ENCODE measurements at regions not wholly inside any gene's neighbourhood (a gene's known extent, or its start where the extent isn't known, plus 50 kb on each side); places are given as distances from the start of the nearest gene placed in this dataset.

GRCh38 chr10:120403109-120403508 lies 53.9 kb upstream of the PLPP4 start:
- H3K27me3 Mint-ChIP-seq (ENCODE audit: low read depth): peaks cover 2% of the 10 kb centered on the region

DNA sequence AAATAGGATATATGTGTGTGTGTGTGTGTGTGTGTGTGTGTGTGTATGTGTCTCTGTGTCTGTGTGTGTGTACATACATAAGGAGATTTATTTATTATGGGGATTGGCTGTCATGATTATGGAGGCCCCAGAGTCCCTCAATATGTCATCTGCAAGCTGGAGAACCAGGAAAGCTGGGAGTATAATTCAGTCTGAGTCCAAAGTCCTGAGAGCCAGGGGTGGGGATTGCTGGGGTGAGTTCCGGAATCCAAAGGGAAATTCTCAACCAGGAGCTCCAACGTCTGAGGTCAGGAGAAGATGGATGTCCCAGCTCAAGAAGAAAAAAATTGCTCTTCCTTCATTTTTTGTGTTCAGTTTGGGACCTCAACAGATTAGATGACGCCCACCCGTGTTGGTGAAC lies 50.7 kb upstream of the PLPP4 start:
- peaks cover 4% of the 10 kb centered on the region for H3K27me3 Mint-ChIP-seq (ENCODE audit: low read depth)

More at GRCh38 chr10:120403109-120403508, 53.9 kb upstream of the PLPP4 start:
- DNase-seq (ENCODE audit: low spot score): no peak
- no peaks in the 10 kb centered on the region for H3K36me3 Mint-ChIP-seq (ENCODE audit: low read depth)
- H3K4me1 Mint-ChIP-seq (ENCODE audit: low read depth): no peaks in the 10 kb centered on the region
- TF ChIP-seq, protein P1, sequence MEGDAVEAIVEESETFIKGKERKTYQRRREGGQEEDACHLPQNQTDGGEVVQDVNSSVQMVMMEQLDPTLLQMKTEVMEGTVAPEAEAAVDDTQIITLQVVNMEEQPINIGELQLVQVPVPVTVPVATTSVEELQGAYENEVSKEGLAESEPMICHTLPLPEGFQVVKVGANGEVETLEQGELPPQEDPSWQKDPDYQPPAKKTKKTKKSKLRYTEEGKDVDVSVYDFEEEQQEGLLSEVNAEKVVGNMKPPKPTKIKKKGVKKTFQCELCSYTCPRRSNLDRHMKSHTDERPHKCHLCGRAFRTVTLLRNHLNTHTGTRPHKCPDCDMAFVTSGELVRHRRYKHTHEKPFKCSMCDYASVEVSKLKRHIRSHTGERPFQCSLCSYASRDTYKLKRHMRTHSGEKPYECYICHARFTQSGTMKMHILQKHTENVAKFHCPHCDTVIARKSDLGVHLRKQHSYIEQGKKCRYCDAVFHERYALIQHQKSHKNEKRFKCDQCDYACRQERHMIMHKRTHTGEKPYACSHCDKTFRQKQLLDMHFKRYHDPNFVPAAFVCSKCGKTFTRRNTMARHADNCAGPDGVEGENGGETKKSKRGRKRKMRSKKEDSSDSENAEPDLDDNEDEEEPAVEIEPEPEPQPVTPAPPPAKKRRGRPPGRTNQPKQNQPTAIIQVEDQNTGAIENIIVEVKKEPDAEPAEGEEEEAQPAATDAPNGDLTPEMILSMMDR (IDR thresholded peaks at IDR 0.05): no peak
- H3K27ac Mint-ChIP-seq (ENCODE audit: unreplicated experiment): no peak overlapping the region
- no peak overlapping the region for H3K4me3 Mint-ChIP-seq (ENCODE audit: unreplicated experiment)
- peaks cover 15% of the 10 kb centered on the region for H3K9me3 Mint-ChIP-seq (ENCODE audit: low read depth)

More for the DNA sequence above, 50.7 kb upstream of the PLPP4 start:
- DNase-seq (ENCODE audit: low spot score): no peak
- TF ChIP-seq, protein P1 (IDR thresholded peaks at IDR 0.05): no peak
- Mint-ChIP-seq H3K27ac (ENCODE audit: unreplicated experiment) (no peak overlapping the region), H3K4me3 (ENCODE audit: unreplicated experiment) (no peak overlapping the region), H3K9me3 (ENCODE audit: low read depth) (peaks cover 9% of the 10 kb centered on the region), H3K36me3 (ENCODE audit: low read depth) (no peaks in the 10 kb centered on the region), H3K4me1 (ENCODE audit: low read depth) (no peaks in the 10 kb centered on the region)

All from chondrocyte (in vitro differentiated cells).